ENCODE measurements at regions not wholly inside any gene's neighbourhood (a gene's known extent, or its start where the extent isn't known, plus 50 kb on each side); places are given as distances from the start of the nearest gene placed in this dataset.

GRCh38 chr1:221139991-221140390 is 260.7 kb downstream of the HLX start:
- TF ChIP-seq, protein P1, sequence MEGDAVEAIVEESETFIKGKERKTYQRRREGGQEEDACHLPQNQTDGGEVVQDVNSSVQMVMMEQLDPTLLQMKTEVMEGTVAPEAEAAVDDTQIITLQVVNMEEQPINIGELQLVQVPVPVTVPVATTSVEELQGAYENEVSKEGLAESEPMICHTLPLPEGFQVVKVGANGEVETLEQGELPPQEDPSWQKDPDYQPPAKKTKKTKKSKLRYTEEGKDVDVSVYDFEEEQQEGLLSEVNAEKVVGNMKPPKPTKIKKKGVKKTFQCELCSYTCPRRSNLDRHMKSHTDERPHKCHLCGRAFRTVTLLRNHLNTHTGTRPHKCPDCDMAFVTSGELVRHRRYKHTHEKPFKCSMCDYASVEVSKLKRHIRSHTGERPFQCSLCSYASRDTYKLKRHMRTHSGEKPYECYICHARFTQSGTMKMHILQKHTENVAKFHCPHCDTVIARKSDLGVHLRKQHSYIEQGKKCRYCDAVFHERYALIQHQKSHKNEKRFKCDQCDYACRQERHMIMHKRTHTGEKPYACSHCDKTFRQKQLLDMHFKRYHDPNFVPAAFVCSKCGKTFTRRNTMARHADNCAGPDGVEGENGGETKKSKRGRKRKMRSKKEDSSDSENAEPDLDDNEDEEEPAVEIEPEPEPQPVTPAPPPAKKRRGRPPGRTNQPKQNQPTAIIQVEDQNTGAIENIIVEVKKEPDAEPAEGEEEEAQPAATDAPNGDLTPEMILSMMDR (conservative IDR thresholded peaks at IDR 0.05; ENCODE audit: low read depth, low read length) = no peak
- TF ChIP-seq EZH2 (IDR thresholded peaks at IDR 0.05; ENCODE audit: low read length, unreplicated experiment) (no peak), EZH2phosphoT487 (IDR thresholded peaks at IDR 0.05; ENCODE audit: borderline replicate concordance, low read length) (no peak)

Data from PC-3 (cell line).